ENCODE measurements at regions not wholly inside any gene's neighbourhood (a gene's known extent, or its start where the extent isn't known, plus 50 kb on each side); places are given as distances from the start of the nearest gene placed in this dataset.

- H3K4me2 ChIP-seq (ENCODE audit: low read depth, low read length, poor library complexity, severe bottlenecking) = no peak overlapping the region
- no peak for DNase-seq
- no peaks in the 10 kb centered on the region for H4K20me1 ChIP-seq (ENCODE audit: insufficient read depth, low read depth, low read length)
- H3K9ac ChIP-seq (ENCODE audit: low read length) = no peak overlapping the region
- no peaks in the 10 kb centered on the region for H3K27me3 ChIP-seq (ENCODE audit: low read length)
- H3K9me2 ChIP-seq (replicated peaks; ENCODE audit: insufficient read depth, low read length) = no peaks in the 10 kb centered on the region
- no peak overlapping the region for H3K4me3 ChIP-seq (ENCODE audit: low read length)
- H3K4me1 ChIP-seq (ENCODE audit: low read length) = peaks cover 23% of the 10 kb centered on the region
- H2AFZ ChIP-seq (ENCODE audit: low read length) = no peak overlapping the region
- no peak overlapping the region for H3K27ac ChIP-seq (ENCODE audit: low read length)
- H3K36me3 ChIP-seq (ENCODE audit: insufficient read depth, low read length) = no peaks in the 10 kb centered on the region
- no peaks in the 10 kb centered on the region for H3K9me3 ChIP-seq (ENCODE audit: low read length)
- no peaks in the 10 kb centered on the region for H3K79me2 ChIP-seq (ENCODE audit: low read length)
Observed at GRCh38 chr11:134837166-134837886, 425.3 kb upstream of the B3GAT1 start.

- Histone ChIP-seq H3K27me3 (ENCODE audit: low read length) (no peaks in the 10 kb centered on the region), H2AFZ (ENCODE audit: low read length) (no peak overlapping the region), H3K4me3 (ENCODE audit: low read length) (no peak overlapping the region), H3K79me2 (ENCODE audit: low read length) (no peaks in the 10 kb centered on the region), H4K20me1 (ENCODE audit: insufficient read depth, low read depth, low read length) (no peaks in the 10 kb centered on the region), H3K9me3 (ENCODE audit: low read length) (no peaks in the 10 kb centered on the region), H3K36me3 (ENCODE audit: insufficient read depth, low read length) (no peaks in the 10 kb centered on the region), H3K27ac (ENCODE audit: low read length) (no peak overlapping the region), H3K9ac (ENCODE audit: low read length) (no peak overlapping the region), H3K9me2 (replicated peaks; ENCODE audit: insufficient read depth, low read length) (no peaks in the 10 kb centered on the region), H3K4me1 (ENCODE audit: low read length) (peaks cover 16% of the 10 kb centered on the region), H3K4me2 (ENCODE audit: low read depth, low read length, poor library complexity, severe bottlenecking) (no peak overlapping the region)
- no peak for DNase-seq
Observed at GRCh38 chr11:134836561-134836960, 424.5 kb upstream of the B3GAT1 start.

- H3K4me1 ChIP-seq (ENCODE audit: low read length) = peaks cover 6% of the 10 kb centered on the region
- H3K9ac ChIP-seq (ENCODE audit: low read length) = no peak overlapping the region
- H3K27ac ChIP-seq (ENCODE audit: low read length) = no peak overlapping the region
- H4K20me1 ChIP-seq (ENCODE audit: insufficient read depth, low read depth, low read length) = no peaks in the 10 kb centered on the region
- no peaks in the 10 kb centered on the region for H3K79me2 ChIP-seq (ENCODE audit: low read length)
- H3K36me3 ChIP-seq (ENCODE audit: insufficient read depth, low read length) = no peaks in the 10 kb centered on the region
- H3K9me2 ChIP-seq (replicated peaks; ENCODE audit: insufficient read depth, low read length) = no peaks in the 10 kb centered on the region
- H3K27me3 ChIP-seq (ENCODE audit: low read length) = no peaks in the 10 kb centered on the region
- no peak overlapping the region for H2AFZ ChIP-seq (ENCODE audit: low read length)
- DNase-seq = no peak
- no peaks in the 10 kb centered on the region for H3K9me3 ChIP-seq (ENCODE audit: low read length)
- H3K4me3 ChIP-seq (ENCODE audit: low read length) = no peak overlapping the region
- no peak overlapping the region for H3K4me2 ChIP-seq (ENCODE audit: low read depth, low read length, poor library complexity, severe bottlenecking)
Observed at GRCh38 chr11:134835561-134835960, 423.5 kb upstream of the B3GAT1 start.

GRCh38 chr11:134830312-134830711 lies 418.3 kb upstream of the B3GAT1 start:
- H3K9ac ChIP-seq (ENCODE audit: low read length) = no peak overlapping the region
- H3K4me1 ChIP-seq (ENCODE audit: low read length) = no peaks in the 10 kb centered on the region
- no peaks in the 10 kb centered on the region for H3K27me3 ChIP-seq (ENCODE audit: low read length)
- H3K4me3 ChIP-seq (ENCODE audit: low read length) = no peak overlapping the region
- H2AFZ ChIP-seq (ENCODE audit: low read length) = no peak overlapping the region
- no peaks in the 10 kb centered on the region for H3K79me2 ChIP-seq (ENCODE audit: low read length)
- no peaks in the 10 kb centered on the region for H4K20me1 ChIP-seq (ENCODE audit: insufficient read depth, low read depth, low read length)
- no peaks in the 10 kb centered on the region for H3K36me3 ChIP-seq (ENCODE audit: insufficient read depth, low read length)
- H3K9me3 ChIP-seq (ENCODE audit: low read length) = no peaks in the 10 kb centered on the region
- H3K9me2 ChIP-seq (replicated peaks; ENCODE audit: insufficient read depth, low read length) = no peaks in the 10 kb centered on the region
- DNase-seq = no peak
- no peak overlapping the region for H3K27ac ChIP-seq (ENCODE audit: low read length)
- no peak overlapping the region for H3K4me2 ChIP-seq (ENCODE audit: low read depth, low read length, poor library complexity, severe bottlenecking)

GRCh38 chr11:134823970-134824369 lies 411.9 kb upstream of the B3GAT1 start:
- no peaks in the 10 kb centered on the region for H3K9me2 ChIP-seq (replicated peaks; ENCODE audit: insufficient read depth, low read length)
- no peaks in the 10 kb centered on the region for H4K20me1 ChIP-seq (ENCODE audit: insufficient read depth, low read depth, low read length)
- no peak for DNase-seq
- no peak overlapping the region for H3K27ac ChIP-seq (ENCODE audit: low read length)
- H3K79me2 ChIP-seq (ENCODE audit: low read length) = no peaks in the 10 kb centered on the region
- no peak overlapping the region for H3K4me3 ChIP-seq (ENCODE audit: low read length)
- H3K4me1 ChIP-seq (ENCODE audit: low read length) = no peaks in the 10 kb centered on the region
- no peaks in the 10 kb centered on the region for H3K27me3 ChIP-seq (ENCODE audit: low read length)
- H2AFZ ChIP-seq (ENCODE audit: low read length) = no peak overlapping the region
- H3K4me2 ChIP-seq (ENCODE audit: low read depth, low read length, poor library complexity, severe bottlenecking) = no peak overlapping the region
- no peaks in the 10 kb centered on the region for H3K9me3 ChIP-seq (ENCODE audit: low read length)
- no peak overlapping the region for H3K9ac ChIP-seq (ENCODE audit: low read length)
- no peaks in the 10 kb centered on the region for H3K36me3 ChIP-seq (ENCODE audit: insufficient read depth, low read length)

- no peak overlapping the region for H3K4me2 ChIP-seq (ENCODE audit: low read depth, low read length, poor library complexity, severe bottlenecking)
- H3K27ac ChIP-seq (ENCODE audit: low read length) = no peak overlapping the region
- DNase-seq = no peak
- H3K27me3 ChIP-seq (ENCODE audit: low read length) = no peaks in the 10 kb centered on the region
- H3K79me2 ChIP-seq (ENCODE audit: low read length) = no peaks in the 10 kb centered on the region
- no peaks in the 10 kb centered on the region for H3K4me1 ChIP-seq (ENCODE audit: low read length)
- no peaks in the 10 kb centered on the region for H3K9me2 ChIP-seq (replicated peaks; ENCODE audit: insufficient read depth, low read length)
- no peaks in the 10 kb centered on the region for H4K20me1 ChIP-seq (ENCODE audit: insufficient read depth, low read depth, low read length)
- H3K9ac ChIP-seq (ENCODE audit: low read length) = no peak overlapping the region
- H3K36me3 ChIP-seq (ENCODE audit: insufficient read depth, low read length) = no peaks in the 10 kb centered on the region
- H2AFZ ChIP-seq (ENCODE audit: low read length) = no peak overlapping the region
- no peak overlapping the region for H3K4me3 ChIP-seq (ENCODE audit: low read length)
- H3K9me3 ChIP-seq (ENCODE audit: low read length) = no peaks in the 10 kb centered on the region
Observed at GRCh38 chr11:134822897-134823296, 410.9 kb upstream of the B3GAT1 start.

- Histone ChIP-seq H3K4me2 (ENCODE audit: low read depth, low read length, poor library complexity, severe bottlenecking) (no peak overlapping the region), H3K9me2 (replicated peaks; ENCODE audit: insufficient read depth, low read length) (no peaks in the 10 kb centered on the region), H2AFZ (ENCODE audit: low read length) (no peak overlapping the region), H3K9me3 (ENCODE audit: low read length) (no peaks in the 10 kb centered on the region), H3K79me2 (ENCODE audit: low read length) (no peaks in the 10 kb centered on the region), H3K4me3 (ENCODE audit: low read length) (no peak overlapping the region), H3K4me1 (ENCODE audit: low read length) (no peaks in the 10 kb centered on the region), H3K36me3 (ENCODE audit: insufficient read depth, low read length) (no peaks in the 10 kb centered on the region), H3K27me3 (ENCODE audit: low read length) (no peaks in the 10 kb centered on the region), H3K9ac (ENCODE audit: low read length) (no peak overlapping the region), H4K20me1 (ENCODE audit: insufficient read depth, low read depth, low read length) (no peaks in the 10 kb centered on the region), H3K27ac (ENCODE audit: low read length) (no peak overlapping the region)
- DNase-seq = no peak
Observed at GRCh38 chr11:134821422-134821821, 409.4 kb upstream of the B3GAT1 start.

- H4K20me1 ChIP-seq (ENCODE audit: insufficient read depth, low read depth, low read length) = no peaks in the 10 kb centered on the region
- H3K9ac ChIP-seq (ENCODE audit: low read length) = no peak overlapping the region
- no peak overlapping the region for H2AFZ ChIP-seq (ENCODE audit: low read length)
- no peak overlapping the region for H3K27ac ChIP-seq (ENCODE audit: low read length)
- H3K4me3 ChIP-seq (ENCODE audit: low read length) = no peak overlapping the region
- H3K27me3 ChIP-seq (ENCODE audit: low read length) = no peaks in the 10 kb centered on the region
- no peak overlapping the region for H3K4me2 ChIP-seq (ENCODE audit: low read depth, low read length, poor library complexity, severe bottlenecking)
- H3K79me2 ChIP-seq (ENCODE audit: low read length) = no peaks in the 10 kb centered on the region
- no peak for DNase-seq
- H3K36me3 ChIP-seq (ENCODE audit: insufficient read depth, low read length) = no peaks in the 10 kb centered on the region
- H3K4me1 ChIP-seq (ENCODE audit: low read length) = no peaks in the 10 kb centered on the region
- H3K9me2 ChIP-seq (replicated peaks; ENCODE audit: insufficient read depth, low read length) = no peaks in the 10 kb centered on the region
- H3K9me3 ChIP-seq (ENCODE audit: low read length) = no peaks in the 10 kb centered on the region
Observed at GRCh38 chr11:134819041-134819440, 407.0 kb upstream of the B3GAT1 start.

Data from Karpas-422 (cell line).